Ovary (tissue), 3 donors: ENCODE measurements at regions not wholly inside any gene's neighbourhood (a gene's known extent, or its start where the extent isn't known, plus 50 kb on each side); places are given as distances from the start of the nearest gene placed in this dataset.

Source experiments
- POLR2A ChIP-seq: fragments of 450-650 bp; IDR thresholded peaks from one replicate; pipeline ENCODE4 v1.6.1; 2017; ENCODE audit warnings: antibody characterized with exemption, mild to moderate bottlenecking, moderate library complexity
- TF ChIP-seq, protein P1 (sequence below), 3 donors: fragments of 450-650 bp in 2 of 3; fragments of 200-600 bp in 1 of 3; IDR thresholded peaks; one replicate each; pipeline versions ENCODE4 v1.5.1 to v1.8.0; 2016 to 2022; ENCODE audit warnings: antibody characterized with exemption in 3 of 3, mild to moderate bottlenecking in 1 of 3
- donor health status: DM: no; HTN: no; CAD: no.

DNA sequence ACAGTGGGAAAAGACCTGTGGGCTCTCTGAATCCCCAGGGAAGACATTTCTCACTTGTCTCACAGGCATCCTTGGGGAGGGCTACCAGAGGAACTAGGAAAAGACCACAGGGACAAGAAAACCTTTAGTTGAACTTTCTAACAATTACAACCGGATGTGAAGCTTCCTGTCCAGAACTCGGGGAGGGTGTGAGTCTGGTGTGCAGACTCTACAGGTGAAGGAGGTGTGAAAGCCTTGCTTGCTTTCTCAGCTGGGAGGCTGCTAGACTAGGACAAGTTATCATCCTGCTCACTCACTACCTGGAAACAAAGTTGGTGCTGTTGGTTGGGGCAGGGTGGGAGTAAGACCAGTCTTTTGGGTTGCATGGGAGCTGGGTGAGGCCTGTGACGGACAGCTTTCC is 158.5 kb upstream of the PBDC1 start:
- TF ChIP-seq, protein P1, sequence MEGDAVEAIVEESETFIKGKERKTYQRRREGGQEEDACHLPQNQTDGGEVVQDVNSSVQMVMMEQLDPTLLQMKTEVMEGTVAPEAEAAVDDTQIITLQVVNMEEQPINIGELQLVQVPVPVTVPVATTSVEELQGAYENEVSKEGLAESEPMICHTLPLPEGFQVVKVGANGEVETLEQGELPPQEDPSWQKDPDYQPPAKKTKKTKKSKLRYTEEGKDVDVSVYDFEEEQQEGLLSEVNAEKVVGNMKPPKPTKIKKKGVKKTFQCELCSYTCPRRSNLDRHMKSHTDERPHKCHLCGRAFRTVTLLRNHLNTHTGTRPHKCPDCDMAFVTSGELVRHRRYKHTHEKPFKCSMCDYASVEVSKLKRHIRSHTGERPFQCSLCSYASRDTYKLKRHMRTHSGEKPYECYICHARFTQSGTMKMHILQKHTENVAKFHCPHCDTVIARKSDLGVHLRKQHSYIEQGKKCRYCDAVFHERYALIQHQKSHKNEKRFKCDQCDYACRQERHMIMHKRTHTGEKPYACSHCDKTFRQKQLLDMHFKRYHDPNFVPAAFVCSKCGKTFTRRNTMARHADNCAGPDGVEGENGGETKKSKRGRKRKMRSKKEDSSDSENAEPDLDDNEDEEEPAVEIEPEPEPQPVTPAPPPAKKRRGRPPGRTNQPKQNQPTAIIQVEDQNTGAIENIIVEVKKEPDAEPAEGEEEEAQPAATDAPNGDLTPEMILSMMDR (IDR thresholded peaks at IDR 0.05): no peak
- no peak for TF ChIP-seq POLR2A
